OCI-LY1 (cell line): ENCODE measurements at regions not wholly inside any gene's neighbourhood (a gene's known extent, or its start where the extent isn't known, plus 50 kb on each side); places are given as distances from the start of the nearest gene placed in this dataset.

Source experiments
- CTCF ChIP-seq: fragments of 200-600 bp; sonication (generic), shearing (Covaris generic); IDR thresholded peaks from 2 replicates; pipeline ENCODE4 v1.5.1; 2017; ENCODE audit warnings: mild to moderate bottlenecking, antibody characterized with exemption, low read length, moderate library complexity, mixed read lengths
- EZH2 ChIP-seq: fragments of 200-600 bp; sonication (generic), shearing (Covaris generic); IDR thresholded peaks from 2 replicates; pipeline ENCODE4 v1.8.0; 2017; ENCODE audit warnings: borderline replicate concordance, mixed run types, mild to moderate bottlenecking, antibody characterized with exemption, low read length, moderate library complexity, mixed read lengths

- TF ChIP-seq CTCF (no peak), EZH2 (no peak)
Measured at GRCh38 chr3:107438671-107439070, 61.4 kb downstream of the CCDC54 start.
